ENCODE measurements at regions not wholly inside any gene's neighbourhood (a gene's known extent, or its start where the extent isn't known, plus 50 kb on each side); places are given as distances from the start of the nearest gene placed in this dataset.

DNA sequence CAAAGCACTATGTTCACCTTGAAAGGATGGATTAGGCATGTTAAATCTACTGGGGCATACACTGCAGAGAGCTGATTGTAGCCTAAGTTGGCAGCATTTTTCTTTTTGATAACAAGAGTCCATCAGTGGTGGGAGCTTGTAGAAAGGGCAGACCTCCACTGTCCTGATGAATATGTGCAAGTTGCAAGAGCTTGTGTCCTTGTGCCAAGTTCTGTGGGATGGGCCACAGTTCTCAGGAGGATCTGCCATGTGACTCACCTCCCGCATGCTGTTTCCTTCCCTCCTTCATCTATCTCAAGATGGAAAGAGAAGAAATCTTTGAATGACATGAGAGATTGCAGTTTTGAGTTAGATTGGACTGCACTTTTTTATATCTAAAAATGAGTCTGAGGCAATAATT is 58.3 kb upstream of the GGTLC1 start:
- H3K4me3 ChIP-seq (replicated peaks; ENCODE audit: low read depth, low read length) = no peak overlapping the region
- H3K36me3 ChIP-seq (ENCODE audit: control insufficient read depth, insufficient read depth, low read length) = no peaks in the 10 kb centered on the region
- peaks cover 2% of the 10 kb centered on the region for H3K27me3 ChIP-seq (replicated peaks; ENCODE audit: control insufficient read depth, insufficient read depth, low read length)
- TF ChIP-seq, protein P1, sequence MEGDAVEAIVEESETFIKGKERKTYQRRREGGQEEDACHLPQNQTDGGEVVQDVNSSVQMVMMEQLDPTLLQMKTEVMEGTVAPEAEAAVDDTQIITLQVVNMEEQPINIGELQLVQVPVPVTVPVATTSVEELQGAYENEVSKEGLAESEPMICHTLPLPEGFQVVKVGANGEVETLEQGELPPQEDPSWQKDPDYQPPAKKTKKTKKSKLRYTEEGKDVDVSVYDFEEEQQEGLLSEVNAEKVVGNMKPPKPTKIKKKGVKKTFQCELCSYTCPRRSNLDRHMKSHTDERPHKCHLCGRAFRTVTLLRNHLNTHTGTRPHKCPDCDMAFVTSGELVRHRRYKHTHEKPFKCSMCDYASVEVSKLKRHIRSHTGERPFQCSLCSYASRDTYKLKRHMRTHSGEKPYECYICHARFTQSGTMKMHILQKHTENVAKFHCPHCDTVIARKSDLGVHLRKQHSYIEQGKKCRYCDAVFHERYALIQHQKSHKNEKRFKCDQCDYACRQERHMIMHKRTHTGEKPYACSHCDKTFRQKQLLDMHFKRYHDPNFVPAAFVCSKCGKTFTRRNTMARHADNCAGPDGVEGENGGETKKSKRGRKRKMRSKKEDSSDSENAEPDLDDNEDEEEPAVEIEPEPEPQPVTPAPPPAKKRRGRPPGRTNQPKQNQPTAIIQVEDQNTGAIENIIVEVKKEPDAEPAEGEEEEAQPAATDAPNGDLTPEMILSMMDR (IDR thresholded peaks at IDR 0.05; ENCODE audit: insufficient read depth, low read length, poor library complexity, severe bottlenecking) = no peak
- DNase-seq (ENCODE audit: extremely low read depth, insufficient read length) = no peak

DNA sequence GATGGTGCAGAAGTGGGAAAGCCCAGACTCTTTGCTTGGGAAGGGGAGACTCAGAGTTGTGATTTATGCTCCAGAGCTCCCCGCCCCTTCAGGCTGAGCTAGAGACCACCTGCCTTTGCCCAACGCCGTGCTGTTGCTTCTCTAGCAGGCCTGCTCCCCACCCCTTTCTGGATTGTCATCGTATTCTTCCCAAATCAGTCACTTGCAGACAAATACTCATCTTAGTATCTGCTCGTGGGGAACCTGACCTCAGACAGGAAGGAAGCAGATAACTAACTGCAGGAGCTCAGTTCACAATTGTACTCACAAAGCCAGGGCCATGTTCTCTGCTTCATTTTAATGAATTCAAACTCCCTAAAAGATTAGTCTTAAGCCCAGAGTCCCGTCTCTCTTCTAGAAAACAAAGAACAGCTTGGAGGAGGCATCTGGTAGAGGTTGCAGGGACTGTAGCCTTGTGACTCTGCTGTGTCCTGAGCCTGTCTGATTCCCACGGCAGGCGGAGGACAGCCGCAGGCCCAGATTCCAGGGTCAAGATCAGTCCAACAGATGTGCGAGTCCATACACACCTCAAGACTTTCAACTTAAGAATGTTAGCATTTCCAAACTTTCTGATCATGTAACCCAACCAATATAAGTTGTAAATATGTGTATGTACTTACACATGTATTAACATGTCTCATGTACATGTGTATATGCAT is 57.2 kb upstream of the GGTLC1 start:
- H3K27me3 ChIP-seq (replicated peaks; ENCODE audit: control insufficient read depth, insufficient read depth, low read length) = peaks cover 2% of the 10 kb centered on the region
- TF ChIP-seq, protein P1 (IDR thresholded peaks at IDR 0.05; ENCODE audit: insufficient read depth, low read length, poor library complexity, severe bottlenecking) = no peak
- no peak overlapping the region for H3K4me3 ChIP-seq (replicated peaks; ENCODE audit: low read depth, low read length)
- DNase-seq (ENCODE audit: extremely low read depth, insufficient read length) = no peak
- H3K36me3 ChIP-seq (ENCODE audit: control insufficient read depth, insufficient read depth, low read length) = no peaks in the 10 kb centered on the region

DNA sequence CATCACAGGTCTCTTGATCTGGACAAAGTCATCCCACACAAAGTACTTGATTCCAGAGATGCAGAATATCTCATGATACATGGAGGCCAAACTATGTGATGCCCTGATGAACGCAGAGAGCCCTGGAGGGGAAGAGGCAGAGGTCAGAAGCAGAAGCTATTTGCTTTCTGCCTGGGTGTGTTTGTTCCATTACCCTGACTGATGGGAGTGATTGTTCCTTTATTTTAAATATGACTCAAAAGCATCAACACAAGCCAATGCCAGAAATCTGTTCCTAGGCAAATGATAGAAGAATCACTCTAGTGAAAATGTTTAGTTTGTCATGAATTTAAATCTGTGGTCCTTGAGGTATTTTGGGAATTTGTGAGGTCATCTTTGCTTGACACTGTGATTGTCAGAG is 54.7 kb upstream of the GGTLC1 start:
- peaks cover 2% of the 10 kb centered on the region for H3K27me3 ChIP-seq (replicated peaks; ENCODE audit: control insufficient read depth, insufficient read depth, low read length)
- TF ChIP-seq, protein P1 (IDR thresholded peaks at IDR 0.05; ENCODE audit: insufficient read depth, low read length, poor library complexity, severe bottlenecking) = no peak
- no peaks in the 10 kb centered on the region for H3K36me3 ChIP-seq (ENCODE audit: control insufficient read depth, insufficient read depth, low read length)
- DNase-seq (ENCODE audit: extremely low read depth, insufficient read length) = no peak
- no peak overlapping the region for H3K4me3 ChIP-seq (replicated peaks; ENCODE audit: low read depth, low read length)

DNA sequence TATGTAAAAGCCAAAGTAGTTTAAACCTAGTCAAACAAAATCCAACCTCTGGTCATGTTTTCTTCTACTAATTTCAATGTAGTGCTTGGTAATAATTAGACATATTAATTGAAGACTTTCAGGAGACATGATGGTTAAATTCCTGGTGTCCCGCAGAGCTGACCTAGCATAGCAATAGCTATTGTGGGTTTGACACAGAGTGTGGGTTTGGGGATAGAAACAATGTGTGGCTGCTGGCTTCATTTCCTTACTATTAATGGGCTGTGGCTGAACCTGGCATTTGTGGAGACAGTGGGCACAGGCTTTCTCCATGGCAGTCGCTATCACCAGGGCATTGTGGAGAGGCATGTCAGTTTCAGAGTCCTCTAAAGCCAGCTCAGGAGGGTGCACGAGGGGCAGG is 54.1 kb upstream of the GGTLC1 start:
- Histone ChIP-seq H3K36me3 (ENCODE audit: control insufficient read depth, insufficient read depth, low read length) (no peaks in the 10 kb centered on the region), H3K27me3 (replicated peaks; ENCODE audit: control insufficient read depth, insufficient read depth, low read length) (peaks cover 2% of the 10 kb centered on the region), H3K4me3 (replicated peaks; ENCODE audit: low read depth, low read length) (no peak overlapping the region)
- DNase-seq (ENCODE audit: extremely low read depth, insufficient read length) = no peak
- TF ChIP-seq, protein P1 (IDR thresholded peaks at IDR 0.05; ENCODE audit: insufficient read depth, low read length, poor library complexity, severe bottlenecking) = no peak

DNA sequence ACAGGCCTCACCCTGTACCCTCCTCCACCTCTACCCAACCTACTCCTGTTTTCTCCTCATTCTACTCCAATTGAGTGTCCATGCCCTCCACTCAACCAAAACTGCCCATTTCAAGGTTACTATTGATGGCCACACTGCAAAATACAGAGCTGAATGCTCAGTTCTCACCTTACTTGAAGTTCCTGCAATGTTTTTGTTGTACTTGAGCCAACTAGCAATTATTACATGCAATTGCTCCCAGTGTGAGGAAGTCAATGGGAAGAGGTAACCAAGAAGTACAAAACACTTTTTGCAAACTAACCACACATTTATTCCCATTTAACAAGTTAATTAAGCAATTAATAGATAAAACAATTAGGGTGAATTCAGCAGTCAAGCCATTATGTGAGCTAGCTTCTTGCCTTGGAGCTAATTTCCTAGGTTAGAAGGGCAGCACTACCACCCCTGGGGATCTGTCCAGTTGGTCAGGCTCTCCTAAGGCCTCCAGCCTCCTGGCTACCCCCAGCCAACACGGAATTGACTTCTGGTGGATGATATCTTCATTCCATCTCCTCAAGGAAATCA is 52.4 kb upstream of the GGTLC1 start:
- TF ChIP-seq, protein P1 (IDR thresholded peaks at IDR 0.05; ENCODE audit: insufficient read depth, low read length, poor library complexity, severe bottlenecking) = no peak
- H3K4me3 ChIP-seq (replicated peaks; ENCODE audit: low read depth, low read length) = no peak overlapping the region
- DNase-seq (ENCODE audit: extremely low read depth, insufficient read length) = no peak
- no peaks in the 10 kb centered on the region for H3K36me3 ChIP-seq (ENCODE audit: control insufficient read depth, insufficient read depth, low read length)
- peaks cover 2% of the 10 kb centered on the region for H3K27me3 ChIP-seq (replicated peaks; ENCODE audit: control insufficient read depth, insufficient read depth, low read length)

Data from GM06990 (cell line).